G401 (cell line): ENCODE measurements at regions not wholly inside any gene's neighbourhood (a gene's known extent, or its start where the extent isn't known, plus 50 kb on each side); places are given as distances from the start of the nearest gene placed in this dataset.
"Not testable (repeated sequence)": the region's sequence is repeated elsewhere in the genome, so short reads cannot be mapped to it uniquely, and the experiment has no call there.

ENCODE experiments used
- DNase-seq: peaks from one replicate; pipeline ENCODE4 v3.0.0-alpha.2; 2015; ENCODE audit warnings: low spot score
- in situ Hi-C: cut with HindIII; loops from 2 replicates; pipeline ENCODE4 v1.10.0; 2016; ENCODE audit warnings: low sequenced_read_pairs, mixed read lengths

- in situ Hi-C loops, DNase-seq: not testable (repeated sequence)
Observed at GRCh38 chr18:35857581-35857980, 114.9 kb upstream of the RMP24 start.

- in situ Hi-C loops, result no loop called here
- no peak for DNase-seq
Observed at GRCh38 chr18:35861367-35862118, 110.9 kb upstream of the RMP24 start.

DNA sequence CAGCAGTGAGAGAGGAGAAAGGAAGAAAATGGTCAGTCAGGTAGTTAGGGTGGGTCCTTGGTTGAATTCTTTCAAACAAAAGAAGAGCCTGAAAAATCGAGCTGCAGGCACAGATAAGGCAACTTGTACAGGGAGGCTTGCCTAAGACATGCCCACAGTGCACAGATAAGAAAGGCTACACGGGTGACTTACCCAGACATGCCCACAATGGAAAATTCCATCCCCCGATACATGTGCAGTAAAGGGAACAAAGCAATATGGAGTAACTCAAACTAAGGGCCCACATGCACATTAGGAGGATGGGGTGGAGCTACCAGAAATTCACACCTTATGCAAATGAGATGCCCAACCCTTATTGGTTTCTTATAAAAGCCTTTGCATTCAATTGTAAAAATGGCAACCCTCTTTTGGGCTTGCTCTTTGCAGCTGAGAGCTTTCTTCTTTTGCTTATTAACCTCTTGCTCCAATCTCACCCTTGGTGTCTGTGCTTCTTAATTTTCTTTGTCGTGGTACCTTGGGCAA lies 110.3 kb upstream of the RMP24 start:
- DNase-seq, result no peak

DNA sequence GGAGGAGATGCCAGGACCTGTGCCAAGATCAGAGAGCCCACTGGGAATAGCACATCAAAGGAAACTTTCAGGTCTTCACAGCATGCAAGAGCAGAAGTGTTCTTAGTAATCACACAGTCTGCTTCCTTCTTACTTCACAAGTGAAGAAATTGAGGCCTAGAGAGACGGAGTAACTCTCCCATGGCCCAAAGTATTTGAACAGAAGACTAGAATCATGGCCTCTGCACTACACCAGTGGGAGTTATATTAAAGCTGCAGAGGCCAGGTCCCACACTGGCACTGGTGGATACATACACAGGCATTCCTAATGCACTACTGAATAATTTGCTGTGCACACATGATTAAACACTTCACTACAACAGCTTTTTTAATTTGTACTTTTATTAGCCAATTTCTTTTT lies 107.6 kb upstream of the RMP24 start:
- in situ Hi-C loops, result no loop called here

More for the DNA sequence above, 110.3 kb upstream of the RMP24 start:
- in situ Hi-C loops, result no loop called here

GRCh38 chr18:35868915-35869314 lies 103.6 kb upstream of the RMP24 start:
- in situ Hi-C loops, result no loop called here
- DNase-seq, result no peak

More for the DNA sequence above, 107.6 kb upstream of the RMP24 start:
- no peak for DNase-seq

- DNase-seq, result no peak
- in situ Hi-C loops, result no loop called here
Observed at GRCh38 chr18:35871337-35871736, 101.1 kb upstream of the RMP24 start.

- no peak for DNase-seq
- in situ Hi-C loops, result no loop called here
Observed at GRCh38 chr18:35875566-35875965, 96.9 kb upstream of the RMP24 start.

GRCh38 chr18:35876243-35876642 lies 96.2 kb upstream of the RMP24 start:
- no peak for DNase-seq
- in situ Hi-C loops, result no loop called here

DNA sequence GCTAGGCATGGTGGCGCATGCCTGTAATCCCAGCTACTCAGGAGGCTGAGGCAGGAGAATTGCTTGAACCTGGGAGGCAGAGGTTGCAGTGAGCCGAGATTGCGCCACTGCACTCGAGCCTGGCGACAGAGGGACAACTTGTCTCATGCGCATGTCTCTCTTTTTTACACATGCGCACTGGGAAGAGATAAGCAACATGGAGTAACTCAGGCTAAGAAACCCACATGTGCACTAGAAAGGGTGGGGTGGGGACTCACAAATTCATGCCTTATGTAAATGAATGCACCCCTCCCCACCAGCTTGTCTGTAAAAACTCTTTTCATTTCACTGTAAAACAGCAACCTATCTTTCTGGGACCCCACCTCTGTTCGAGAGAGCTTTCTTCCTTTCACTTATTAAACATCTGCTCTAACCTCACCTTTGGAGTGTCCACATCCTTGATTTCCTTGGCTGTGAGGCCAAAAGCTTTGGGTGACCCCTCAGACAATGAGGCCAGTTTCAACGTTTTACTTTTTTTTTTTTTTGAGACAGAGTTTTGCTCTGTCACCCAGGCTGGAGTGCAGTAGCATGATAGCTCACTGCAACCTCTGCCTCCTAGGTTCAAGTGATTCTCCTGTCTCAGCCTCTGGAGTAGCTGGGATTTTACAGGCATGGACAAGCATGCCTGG lies 91.6 kb upstream of the RMP24 start:
- in situ Hi-C loops, result no loop called here
- no peak for DNase-seq

DNA sequence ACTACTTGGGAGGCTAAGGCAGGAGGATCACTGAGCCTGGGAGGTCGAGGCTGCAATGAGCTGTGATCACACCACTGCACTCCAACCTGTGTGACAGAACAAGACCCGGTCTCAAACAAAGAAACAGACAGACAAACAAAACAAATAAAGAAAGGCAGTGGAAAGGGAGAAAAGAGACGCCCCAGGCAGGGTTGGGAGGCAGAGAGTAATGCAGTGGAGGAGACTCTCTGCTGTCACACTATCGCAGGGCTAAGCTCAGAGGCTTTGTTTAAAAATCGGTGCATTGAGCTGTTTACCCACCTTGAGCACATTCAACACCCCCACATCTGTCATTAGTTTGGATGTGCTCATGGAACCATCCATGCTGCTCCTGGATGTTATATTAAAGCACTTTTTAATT lies 84.2 kb upstream of the RMP24 start:
- DNase-seq, result no peak
- in situ Hi-C loops, result no loop called here

DNA sequence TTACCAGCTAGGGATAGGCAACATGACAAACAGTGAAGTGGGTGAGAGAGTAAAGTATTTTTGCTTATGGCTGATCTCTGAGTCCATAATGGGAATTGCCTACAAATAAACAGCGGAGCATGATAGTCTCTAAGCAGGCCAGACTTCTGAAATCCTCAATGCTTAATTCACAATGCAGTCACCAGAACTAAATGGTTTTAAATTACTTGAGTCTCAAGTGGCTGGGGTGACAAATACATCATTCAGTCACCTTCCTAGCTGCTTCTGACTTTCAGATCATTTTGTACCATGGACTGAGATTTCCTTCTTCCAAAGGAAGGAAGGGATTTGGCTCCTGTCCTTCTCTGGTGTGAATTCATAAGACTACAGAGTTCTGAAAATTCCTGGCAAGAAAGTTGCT lies 82.8 kb upstream of the RMP24 start:
- DNase-seq, result no peak
- in situ Hi-C loops, result no loop called here

- in situ Hi-C loops, result no loop called here
- DNase-seq, result no peak
Observed at GRCh38 chr18:35890323-35890722, 82.2 kb upstream of the RMP24 start.

DNA sequence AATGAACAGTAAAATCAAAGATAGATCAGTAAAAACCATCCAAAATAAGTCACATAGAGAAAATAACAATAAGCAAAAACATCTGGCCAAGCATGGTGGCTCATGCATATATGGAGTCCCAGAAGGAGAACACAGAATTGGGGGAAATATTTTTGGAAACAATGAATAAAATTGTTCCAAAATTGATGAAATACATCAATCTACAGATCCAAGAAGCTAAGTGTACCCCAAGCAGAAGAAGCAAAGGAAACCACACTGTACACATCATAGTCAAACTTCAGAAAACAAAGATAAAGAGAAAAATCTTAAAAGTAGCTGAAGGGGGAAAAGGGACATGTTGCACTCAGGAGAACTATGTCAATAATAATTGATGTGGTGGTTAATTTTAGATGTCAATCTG lies 80.4 kb upstream of the RMP24 start:
- DNase-seq, result no peak
- in situ Hi-C loops, result no loop called here

- DNase-seq, in situ Hi-C loops: not testable (repeated sequence)
Observed at GRCh38 chr18:35897481-35897880, 75.0 kb upstream of the RMP24 start.

DNA sequence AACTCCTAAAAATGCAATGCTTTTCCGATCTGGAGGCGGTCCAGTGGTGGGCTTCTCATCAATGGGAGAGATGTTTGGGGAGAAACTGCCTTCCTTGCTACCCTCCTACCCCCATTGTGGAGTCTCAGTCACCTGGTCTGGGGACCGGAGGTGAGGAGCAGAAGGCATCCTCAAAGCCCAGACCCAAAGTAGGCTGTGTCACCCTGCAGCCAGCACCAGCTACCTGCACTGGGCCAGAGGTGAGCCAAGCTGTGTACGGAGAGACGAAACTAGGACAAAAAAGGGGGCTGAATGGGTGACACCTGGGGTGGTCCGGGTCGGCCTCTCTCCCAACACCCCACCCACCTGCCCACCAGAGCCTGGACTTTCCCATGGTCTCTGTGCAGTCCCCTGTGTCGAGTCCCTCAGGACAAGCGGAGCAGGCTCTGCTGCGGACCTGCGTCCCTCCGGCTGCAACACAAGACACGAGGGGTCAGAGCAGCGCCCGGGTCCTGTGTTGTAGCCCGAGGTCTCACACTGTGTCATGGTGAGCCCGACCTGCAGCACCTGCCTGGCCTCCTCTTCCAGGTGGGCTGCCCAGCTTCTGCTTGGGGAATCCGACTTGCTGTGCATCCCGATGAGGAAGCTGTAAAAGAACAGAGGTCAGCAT lies 68.0 kb upstream of the RMP24 start:
- DNase-seq, result no peak
- in situ Hi-C loops, result no loop called here

DNA sequence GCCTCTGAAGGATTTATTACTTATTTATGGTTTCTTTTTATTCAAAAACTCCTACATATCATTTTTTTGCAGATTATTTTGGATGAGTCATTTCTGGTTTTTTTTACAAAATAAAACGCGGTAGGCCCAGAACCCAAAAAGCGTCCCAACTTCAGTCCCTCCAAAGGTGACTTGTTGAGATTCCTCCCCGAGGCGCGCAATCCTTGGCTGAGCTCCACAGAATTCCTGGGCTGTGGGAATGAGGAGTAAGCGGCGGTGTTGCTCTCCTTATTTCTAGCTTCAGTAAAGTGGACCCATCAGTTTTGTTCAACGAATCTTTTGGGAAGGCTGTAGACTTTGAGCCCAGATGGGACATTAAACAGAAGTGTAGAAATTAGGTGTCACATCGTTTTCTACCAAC lies 67.0 kb upstream of the RMP24 start:
- in situ Hi-C loops, result no loop called here
- DNase-seq, result no peak

- DNase-seq, in situ Hi-C loops: not testable (repeated sequence)
Observed at GRCh38 chr18:35906291-35906690, 66.2 kb upstream of the RMP24 start.

GRCh38 chr18:35910327-35910726 lies 62.2 kb upstream of the RMP24 start:
- in situ Hi-C loops, result no loop called here
- no peak for DNase-seq

GRCh38 chr18:35912332-35912731 lies 60.1 kb upstream of the RMP24 start:
- in situ Hi-C loops, result no loop called here
- DNase-seq, result no peak

- DNase-seq, result no peak
- in situ Hi-C loops, result no loop called here
Observed at GRCh38 chr18:35915056-35915455, 57.4 kb upstream of the RMP24 start.
